NCI-H1105 treated with DMSO at 0.1 percent for 48 hours (cell line): ENCODE measurements at regions not wholly inside any gene's neighbourhood (a gene's known extent, or its start where the extent isn't known, plus 50 kb on each side); places are given as distances from the start of the nearest gene placed in this dataset.

Experiments used
- DNase-seq: peaks from one replicate; lab custom pipeline; 2025; lab: John Stamatoyannopoulos, UW

DNA sequence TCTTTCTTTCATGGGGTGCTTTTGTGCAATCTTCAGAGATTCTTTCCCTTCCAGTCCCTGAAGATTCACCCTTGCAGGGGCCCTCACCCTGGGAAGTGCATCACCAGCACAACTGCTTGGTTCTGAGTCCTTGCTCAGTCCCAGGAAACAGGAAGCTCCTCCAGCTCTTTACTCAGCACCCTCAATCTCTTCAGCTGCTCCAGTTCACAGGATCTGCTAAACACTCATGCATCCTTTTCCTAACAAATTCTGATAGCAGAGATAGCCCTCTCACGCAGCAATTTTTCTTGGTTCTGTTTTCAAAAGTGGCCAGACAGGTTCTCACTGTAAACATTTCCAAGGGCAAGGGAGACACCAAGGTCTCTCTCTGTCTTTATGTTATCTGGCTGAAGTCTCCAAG lies 823.1 kb downstream of the LIG4 start:
- no peak for DNase-seq

DNA sequence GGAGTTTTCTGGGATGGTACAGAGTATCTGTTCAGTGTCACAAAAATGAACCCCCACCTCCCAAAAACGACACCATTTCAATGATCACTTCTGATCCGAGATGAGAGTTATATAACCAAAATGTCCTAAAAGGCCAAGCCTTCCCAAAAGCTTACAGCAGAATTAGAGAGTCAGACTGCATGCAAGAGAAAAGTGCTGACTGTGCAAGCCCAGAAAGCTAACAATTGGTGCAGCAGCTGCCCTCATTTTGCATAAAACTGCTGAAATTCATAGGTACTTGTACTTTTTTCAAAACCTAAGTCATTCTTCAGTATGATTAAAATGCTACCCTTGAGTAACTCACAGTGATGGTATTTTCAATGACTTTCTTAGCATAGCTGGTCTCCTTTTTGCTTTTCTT lies 819.6 kb upstream of the ARGLU1 start:
- DNase-seq, result no peak

DNA sequence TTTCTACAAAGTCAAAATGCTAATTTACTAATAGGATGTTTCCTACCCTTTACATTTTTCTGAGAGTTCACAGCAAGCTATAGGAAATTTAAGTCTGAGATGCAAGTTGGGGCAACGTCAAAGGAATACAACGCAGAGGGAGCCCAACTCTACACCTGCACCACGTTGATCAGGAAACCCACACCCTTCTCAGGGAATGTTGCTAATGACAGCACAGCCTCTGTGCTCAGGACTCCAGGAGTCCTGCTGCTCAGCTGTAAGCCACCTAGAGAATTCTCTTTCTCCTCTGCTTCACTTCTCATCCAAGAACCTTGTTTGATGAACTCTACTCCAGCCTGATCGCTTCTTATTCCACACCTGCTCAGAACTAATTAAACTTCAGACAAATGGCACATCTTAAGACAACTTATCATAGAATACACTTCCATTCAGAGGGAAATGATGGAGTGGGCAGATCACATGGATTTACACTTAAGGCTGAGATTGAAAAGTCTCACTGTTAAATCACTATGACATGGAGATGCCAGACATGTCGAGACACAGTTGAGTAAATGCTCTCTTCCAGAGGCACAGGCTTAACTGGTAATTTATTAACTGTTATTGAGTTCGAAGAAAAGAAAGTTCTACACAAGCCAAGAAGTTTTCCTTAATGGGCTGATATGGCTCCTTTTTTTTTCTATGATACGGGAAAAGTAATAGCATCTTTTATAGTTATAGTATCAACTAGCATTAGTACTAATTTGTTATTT lies 811.6 kb upstream of the ARGLU1 start:
- DNase-seq, result no peak

DNA sequence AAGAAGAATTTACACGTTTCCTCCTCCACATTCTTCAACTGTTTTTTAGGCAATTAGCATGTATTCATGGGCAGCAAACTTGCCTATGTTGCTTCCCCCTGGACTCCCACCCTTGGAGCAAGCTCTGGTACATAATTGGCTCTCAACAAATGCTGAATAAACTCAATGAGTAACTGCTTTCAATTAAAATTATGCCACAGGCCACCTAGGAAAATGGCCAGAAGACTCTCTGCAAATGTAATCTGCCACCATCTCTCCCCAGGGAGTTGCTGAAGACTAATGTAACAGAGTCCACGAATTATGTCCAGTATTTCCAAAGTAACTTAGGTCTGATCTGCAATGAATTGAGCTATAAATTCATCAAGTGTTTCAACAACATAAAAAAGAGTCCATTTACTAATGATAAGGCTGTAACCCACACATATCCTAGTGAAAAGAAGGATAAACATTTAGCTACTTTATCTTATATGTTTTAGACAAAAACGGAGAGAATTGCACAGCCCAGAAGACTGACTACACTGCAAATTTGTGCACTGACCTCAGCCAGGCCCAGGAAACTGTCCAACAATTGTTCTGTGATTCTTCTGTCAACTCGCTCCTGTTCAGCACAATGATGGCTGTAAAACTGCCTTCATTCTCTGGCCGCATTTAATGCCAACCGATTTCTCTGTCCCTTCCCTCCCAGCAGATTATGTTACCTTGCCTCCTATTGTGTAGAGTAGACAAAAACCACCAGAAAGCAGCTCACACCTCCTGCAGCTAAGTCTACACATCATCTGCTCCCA lies 808.6 kb upstream of the ARGLU1 start:
- no peak for DNase-seq

DNA sequence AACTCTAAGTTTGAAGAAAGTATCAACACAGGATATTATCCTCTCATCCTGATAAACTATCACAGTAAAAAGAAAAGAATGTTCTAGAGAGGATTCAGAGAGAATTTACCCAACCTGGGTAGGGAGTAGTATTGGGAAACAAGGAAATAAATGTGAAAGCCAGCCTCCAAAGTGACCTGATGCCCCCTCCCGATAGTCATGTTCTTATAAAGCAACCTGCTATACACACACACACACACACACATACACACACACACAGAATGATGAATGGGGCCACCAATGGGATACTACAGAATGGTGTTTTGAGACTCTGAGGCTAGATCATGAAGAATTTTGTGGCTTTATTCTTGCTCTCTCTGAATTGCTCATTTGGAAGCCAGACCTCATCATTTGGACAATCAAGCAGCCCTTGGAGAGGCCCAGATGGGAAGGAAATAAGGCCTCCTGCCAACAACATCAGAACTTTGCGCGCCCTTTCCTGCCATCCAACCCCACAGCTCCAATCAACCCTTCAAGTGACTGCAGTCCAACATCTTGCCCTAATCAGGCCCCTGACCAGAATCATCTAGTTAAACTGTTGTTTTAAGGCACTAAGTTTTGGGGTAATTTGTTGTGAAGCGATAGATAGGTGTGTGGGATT lies 807.9 kb upstream of the ARGLU1 start:
- no peak for DNase-seq

DNA sequence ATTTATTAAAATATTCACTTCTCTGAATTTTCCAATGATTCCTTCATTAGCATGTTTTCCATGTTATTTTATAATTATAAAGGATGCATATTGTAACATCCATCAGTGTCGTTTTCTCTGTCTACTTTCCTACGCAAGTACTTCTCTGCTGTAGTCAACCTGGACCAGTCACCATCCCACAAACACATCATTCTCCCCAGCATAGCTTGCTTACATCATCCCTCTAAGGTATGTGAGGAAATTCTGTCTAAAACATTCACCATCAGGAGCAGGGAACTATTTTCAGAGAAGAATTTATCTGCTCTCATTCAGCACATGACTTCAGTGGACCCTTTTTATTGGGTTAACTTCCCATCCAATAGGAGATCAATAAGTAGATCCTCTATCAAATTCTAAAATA lies 806.1 kb upstream of the ARGLU1 start:
- DNase-seq, result no peak

DNA sequence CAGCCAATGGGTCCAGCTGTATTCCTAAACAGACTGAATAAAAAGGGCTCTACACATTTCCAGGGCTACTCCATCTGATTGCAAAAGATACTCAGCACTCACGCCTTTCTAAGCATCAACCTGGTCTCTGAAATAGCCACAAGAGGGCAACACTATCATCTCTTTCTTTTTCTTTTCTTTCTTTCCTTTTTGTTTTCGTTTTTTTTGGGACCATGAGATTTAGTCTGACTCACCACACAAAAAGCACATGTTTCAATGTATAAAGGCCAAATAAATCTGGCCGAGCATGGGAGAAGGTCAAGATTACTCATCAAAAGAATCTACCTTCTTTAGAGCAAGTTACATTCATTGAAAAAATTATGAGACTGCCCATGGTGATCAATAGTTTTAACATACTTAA lies 805.6 kb upstream of the ARGLU1 start:
- DNase-seq, result peak; percentile 90

DNA sequence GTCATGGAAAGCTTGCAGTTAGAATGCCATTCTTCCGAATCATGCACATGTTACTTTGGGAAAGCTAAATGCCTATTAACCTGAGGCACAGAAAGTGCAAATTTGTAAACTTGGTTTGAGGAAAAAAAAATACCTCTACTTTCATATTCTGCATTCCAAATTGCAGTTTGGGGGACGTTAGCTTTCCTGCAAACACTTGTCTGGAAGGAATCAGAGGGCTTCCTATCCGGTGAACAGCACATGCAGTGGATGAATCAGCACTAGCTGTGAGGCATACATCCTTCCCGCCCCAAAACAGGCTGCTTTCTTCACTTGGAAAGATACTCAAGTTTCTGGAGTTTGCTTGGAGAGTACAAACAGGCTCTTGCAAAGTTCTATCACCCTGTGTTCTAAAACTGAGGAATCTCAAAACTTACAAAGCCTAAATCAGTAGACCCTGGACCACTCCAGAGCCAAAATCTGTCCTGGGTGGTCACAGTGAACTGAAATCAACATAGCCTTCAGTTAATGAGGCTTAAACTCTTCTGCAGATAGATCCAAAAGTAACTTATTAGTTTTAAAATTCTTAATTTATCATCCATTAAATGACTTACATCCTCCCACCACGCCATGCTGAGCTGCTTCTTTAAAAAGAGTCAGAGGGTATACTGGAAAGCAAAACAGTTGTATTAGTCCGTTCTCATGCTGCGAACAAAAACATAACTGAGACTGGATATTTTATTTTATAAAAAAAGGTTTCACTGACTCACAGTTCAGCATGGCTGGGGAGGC lies 802.3 kb upstream of the ARGLU1 start:
- DNase-seq, result no peak

DNA sequence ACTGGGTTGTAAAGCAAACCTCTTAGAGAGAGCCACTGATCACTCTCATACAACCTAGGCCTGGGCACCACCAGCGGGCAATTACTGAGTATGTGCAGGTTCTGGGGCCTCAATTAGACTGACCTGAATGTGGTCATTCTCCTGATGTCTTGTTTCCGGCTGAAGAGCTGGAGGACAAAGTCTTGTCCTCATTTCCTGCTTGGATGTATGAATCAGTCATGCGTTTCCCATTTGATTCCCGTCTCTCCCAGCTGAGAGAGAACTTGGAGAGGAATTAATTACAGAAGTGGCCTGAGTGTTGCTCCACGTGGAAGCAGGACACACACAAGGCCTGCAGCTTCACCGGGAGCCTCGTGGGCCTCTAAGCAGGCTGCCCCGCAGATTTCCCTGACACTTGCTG lies 799.3 kb upstream of the ARGLU1 start:
- DNase-seq, result no peak

DNA sequence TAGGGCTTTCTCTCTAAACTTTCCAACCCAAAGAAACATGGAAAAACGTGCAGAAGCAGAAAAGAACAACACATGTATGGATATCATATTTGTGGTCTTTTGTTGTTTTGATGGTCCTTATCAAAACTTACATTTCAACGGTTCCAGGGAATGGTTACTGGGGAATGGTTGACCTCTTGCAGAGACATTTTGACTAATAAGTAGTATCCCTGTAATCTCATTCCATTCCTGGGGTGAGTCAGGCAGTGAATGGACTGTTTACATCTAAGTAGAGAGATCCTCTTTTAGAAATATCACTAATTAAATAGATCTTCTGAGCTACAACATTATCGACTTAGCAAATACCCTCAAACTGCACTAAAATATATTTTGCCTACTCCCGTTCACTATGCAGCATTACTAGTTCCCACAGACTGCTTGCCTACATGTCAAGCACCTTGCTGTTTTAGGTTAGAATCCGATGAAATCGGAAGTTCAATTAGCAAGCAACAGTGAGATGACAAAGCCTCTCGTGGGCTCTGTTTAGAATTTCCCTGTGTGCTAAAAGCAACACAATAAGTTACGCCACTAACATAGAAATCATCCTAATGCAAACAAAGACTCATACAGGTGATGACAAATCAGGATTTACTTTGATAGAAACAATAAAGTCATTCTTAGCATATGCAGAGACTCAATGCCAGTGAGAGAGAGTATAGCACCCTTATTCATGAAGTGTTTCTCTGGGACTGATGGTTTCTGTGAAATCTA lies 797.7 kb upstream of the ARGLU1 start:
- DNase-seq, result no peak

DNA sequence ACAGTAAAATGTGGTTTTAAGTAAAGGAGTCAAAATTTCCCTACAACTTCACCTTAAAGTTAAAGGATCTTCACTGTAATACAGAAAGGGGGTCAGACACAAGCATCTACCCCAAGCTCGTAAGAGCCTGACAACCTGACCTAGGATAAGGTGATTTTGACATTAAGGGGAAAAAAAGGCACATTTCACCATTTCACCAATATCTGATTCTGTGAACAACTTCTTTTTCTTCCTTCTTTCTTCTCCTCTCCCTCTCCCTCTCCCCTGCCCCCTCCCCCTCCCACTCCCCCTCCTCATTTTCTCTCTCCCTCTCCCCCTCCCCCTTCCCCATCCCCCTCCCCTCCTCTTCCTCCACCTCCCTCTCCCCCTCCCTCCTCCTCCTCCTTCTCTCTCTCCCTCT lies 796.7 kb upstream of the ARGLU1 start:
- DNase-seq, result no peak

DNA sequence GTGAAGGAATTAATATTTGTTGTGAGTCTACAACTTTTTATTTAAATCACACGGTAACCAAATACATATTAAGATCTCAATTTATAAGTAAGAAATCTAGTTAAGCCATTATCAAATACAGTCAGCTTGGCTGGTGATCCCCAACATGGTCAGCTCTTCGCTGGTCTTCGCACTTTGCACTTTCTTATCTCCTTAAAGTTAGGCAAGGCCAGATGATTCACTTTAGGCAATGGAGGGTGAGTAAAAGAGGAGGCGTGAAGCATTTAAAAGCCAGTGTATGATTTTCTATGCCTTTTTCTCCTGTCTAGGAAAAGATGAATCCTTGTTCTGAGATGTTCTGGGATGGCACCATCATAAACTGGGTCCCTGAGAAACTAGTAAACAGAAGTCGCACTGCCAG lies 793.7 kb upstream of the ARGLU1 start:
- DNase-seq, result no peak

DNA sequence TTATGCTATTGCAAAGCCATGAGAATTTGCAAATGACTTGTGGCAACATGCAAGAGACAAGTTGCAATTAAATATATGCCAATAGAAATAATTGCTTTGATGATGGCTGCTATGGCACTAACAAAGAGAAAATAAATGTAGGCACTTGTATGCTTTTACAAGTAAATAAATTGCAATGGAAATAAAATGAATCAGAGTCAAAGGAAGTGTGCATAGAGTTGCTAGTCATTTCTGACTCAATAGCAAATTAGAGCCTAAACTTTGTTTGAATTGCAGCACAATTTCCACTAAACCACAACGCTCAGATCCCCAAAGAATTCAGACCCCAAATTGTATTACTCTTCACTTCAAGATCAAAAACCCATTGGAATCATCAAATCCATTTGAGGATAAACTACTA lies 792.1 kb upstream of the ARGLU1 start:
- peak; percentile 84 for DNase-seq

DNA sequence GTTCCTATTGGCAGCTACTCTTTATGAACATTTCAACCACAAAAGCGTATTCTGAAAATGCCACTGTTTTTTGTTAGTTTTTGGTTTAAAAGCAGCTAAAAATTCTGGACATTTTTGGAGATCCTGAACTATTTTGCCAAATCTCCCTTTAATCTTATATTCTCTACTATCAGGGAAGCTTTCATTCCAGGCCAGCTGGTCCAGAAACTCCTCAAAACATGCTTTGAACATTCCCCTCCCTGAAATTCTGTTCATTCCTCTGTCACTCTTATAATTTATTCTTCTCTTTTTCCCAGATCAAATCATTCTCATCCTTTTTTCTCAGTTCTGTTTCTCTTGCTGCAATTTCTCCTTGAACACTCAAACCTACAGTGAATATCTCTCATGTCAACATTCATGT lies 790.9 kb upstream of the ARGLU1 start:
- DNase-seq, result no peak

DNA sequence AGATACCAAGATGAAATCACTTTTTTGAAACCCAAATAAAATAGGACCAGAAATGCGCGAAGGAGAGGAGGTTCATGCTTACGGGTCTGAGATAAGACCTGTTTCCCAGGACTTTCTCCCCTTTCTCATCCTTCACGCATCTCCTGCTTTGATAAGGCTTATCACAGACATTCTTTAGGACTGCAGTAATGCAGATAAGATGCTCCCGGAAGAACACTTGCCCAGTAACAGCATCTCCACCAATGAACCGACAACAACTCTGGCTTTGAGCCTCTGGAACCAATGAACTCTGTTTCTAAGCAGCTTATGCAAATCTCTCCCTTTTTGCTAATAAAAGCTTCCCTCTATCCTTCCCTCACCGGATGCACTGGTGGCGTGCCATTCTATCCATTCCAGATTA lies 783.4 kb upstream of the ARGLU1 start:
- DNase-seq, result no peak

DNA sequence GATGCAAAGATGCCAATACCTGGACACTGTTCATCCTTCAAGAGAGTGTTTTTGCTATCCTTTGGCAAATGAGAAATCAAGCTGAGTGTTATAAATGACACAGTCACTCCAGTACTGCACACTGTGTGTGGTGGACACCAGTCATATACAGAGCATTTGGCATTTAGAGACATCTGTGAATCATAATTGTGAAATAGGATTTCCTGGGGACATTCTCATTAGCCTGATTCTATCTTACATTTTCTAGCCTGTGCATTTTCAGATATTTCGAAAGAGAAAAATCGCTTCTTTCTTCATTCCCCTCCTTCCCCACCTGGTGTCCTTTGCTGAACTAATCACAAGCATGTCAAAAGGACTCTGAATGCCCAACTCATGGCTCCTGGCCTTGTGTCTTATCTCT lies 781.0 kb upstream of the ARGLU1 start:
- no peak for DNase-seq

DNA sequence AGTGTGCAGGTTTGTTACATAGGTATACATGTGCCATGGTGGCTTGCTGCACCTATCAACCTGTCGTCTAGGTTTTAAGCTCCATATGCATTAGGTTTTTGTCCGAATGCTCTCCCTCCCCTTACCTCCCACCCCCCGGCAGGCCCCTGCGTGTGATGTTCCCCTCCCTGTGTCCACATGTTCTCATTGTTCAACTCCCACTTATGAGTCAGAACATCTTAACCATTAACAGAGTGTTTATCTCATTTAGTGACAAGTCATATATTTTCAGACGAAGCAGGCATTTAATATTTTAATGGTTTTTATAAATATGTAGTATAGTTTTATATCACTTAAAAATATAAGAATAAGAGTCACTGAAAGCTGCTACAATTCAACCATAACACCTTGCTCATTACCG lies 780.5 kb upstream of the ARGLU1 start:
- DNase-seq, result no peak

DNA sequence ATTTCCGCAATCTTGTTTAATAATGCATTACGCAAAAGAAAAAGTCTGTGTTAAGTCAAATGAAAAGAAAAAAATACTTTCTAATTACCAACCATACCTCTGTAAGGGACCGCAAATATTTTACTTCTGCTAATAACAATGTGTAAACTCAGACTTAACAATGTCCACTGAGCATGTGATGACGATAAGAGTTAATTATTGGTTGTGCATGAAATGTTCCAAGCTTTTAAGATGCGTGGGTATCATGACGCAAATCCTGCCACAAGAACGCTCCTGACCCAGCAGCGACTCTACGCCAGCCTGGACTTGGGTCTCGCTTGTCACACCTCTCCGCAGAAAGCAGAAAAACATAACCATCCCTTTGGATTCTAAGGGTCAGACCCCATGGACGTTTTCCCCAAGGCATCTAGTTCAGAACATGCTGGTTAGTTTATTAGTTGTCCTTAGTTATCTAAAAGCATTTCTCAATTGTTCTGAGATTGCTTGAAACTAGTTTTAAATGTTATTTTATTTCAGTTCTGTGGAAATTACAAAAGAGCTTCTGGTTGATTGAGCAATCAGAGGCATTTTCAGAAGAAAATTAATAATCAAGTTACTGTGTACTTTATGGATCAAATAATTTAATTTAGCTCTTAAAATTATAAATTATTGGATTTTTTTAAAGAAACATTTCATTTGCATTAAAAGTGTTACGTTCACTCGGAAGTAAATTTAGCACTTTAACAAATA lies 779.9 kb upstream of the ARGLU1 start:
- DNase-seq, result no peak

DNA sequence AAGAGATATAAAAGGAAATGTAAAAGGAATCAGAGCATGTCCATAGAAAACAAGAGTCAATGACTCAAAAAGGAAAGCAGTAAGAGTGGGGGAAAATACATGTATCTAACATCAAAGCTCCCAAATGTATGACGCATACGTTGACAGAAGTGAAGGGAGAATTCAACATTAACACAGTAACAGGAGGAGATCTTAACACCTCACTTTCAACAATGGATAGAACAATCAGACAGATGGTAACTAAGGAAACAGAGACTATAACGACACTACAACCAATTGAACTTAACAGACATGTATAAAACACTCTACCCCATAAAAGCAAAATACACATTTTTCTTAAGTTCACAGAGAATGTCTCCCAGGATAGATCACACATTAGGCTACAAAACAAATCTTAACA lies 774.8 kb upstream of the ARGLU1 start:
- no peak for DNase-seq

DNA sequence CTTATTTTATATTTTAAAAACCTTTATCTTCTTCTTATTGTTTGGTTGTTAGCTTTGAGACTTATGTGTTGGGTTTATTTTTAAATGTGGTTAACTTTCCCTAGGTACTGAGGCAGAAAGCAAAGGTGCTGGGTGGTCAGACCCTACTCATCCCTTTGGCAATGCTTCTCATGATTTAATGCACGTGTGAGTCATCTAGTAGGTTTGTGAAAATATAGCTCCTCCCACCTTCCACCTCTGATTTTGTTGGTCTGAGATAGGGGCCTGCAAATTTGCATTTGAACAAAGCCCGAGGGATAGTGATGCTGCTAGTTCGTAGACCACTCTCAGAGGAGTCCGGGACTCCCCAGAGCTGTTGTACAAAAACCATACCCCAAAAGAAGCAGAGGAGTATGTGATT lies 771.3 kb upstream of the ARGLU1 start:
- no peak for DNase-seq

DNA sequence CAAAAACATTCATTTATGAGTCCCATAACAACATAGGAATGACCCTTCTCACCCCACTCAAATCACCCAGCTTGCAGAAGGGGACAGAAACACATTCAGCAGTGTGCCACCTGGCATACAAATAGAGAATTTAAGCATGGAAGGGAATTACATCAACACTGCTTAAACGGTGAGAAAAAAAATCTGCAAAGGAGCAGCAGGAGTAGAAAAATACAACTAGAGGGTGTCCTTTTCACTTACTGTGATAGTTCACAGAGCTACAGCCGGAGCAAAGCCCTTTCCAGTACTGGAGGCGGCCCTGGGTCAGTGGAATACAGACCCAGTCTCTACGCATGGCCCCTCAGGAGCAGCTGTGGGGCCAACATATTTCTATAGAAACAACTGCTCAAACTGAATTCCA lies 764.3 kb upstream of the ARGLU1 start:
- no peak for DNase-seq
